ENCODE measurements at regions not wholly inside any gene's neighbourhood (a gene's known extent, or its start where the extent isn't known, plus 50 kb on each side); places are given as distances from the start of the nearest gene placed in this dataset.

- TF ChIP-seq CTCF (IDR thresholded peaks at IDR 0.05; ENCODE audit: low read depth, low read length) (no peak), MYC (IDR thresholded peaks at IDR 0.05; ENCODE audit: low read depth, low read length) (no peak)
Observed at GRCh38 chr12:103172447-103173112, 215.1 kb downstream of the ASCL1 start.

All from NB4 (cell line).